A549 (cell line): ENCODE measurements at regions not wholly inside any gene's neighbourhood (a gene's known extent, or its start where the extent isn't known, plus 50 kb on each side); places are given as distances from the start of the nearest gene placed in this dataset.

ENCODE experiments used
- ATAC-seq, 2 experiments: fragments of 200-7000 bp in 1 of 2; fragments of >200 bp in 1 of 2; cut with Nextera tagmentation in 1 of 2; cut with Tn5 transposase in 1 of 2; 3 replicates each; pipeline versions ENCODE4 v1.8.0 to v1.9.1; 2018 to 2020; ENCODE audit warnings: mild to moderate bottlenecking in 1 of 2, moderate library complexity in 1 of 2
- CTCF ChIA-PET: fragments of 300-600 bp; sonication (Branson Sonifier 250); formaldehyde crosslinking; extraction: SDS; loops from one replicate; lab custom pipeline; 2021; ENCODE audit warnings: antibody characterized with exemption, inconsistent platforms; lab: Yijun Ruan, JAX
- POLR2A ChIA-PET: fragments of 350-600 bp; formaldehyde crosslinking; extraction: SDS; loops from one replicate; lab custom pipeline; 2021; ENCODE audit warnings: antibody characterized with exemption, inconsistent platforms; lab: Yijun Ruan, JAX
- DNase-seq, 2 experiments: peaks; one replicate each; pipeline versions ENCODE4 v3.0.0 to v3.0.0-alpha.2; 2011 to 2016; ENCODE audit warnings: low read depth in 1 of 2, low spot score in 1 of 2
- FAIRE-seq: peaks from 2 replicates; lab custom pipeline; 2011; peaks lifted over from hg19 to GRCh38; lab: Jason Lieb, UNC
- H3K27ac ChIP-seq, 2 experiments: fragments of >200 bp; sonication (Bioruptor Twin); formaldehyde crosslinking; 3 replicates each; pipeline ENCODE4 v1.5.1; 2016 to 2017
- H3K4me1 ChIP-seq: fragments of >200 bp; sonication (Bioruptor Twin); formaldehyde crosslinking; 3 replicates; pipeline ENCODE4 v1.6.1; 2016
- H3K4me2 ChIP-seq: fragments of >200 bp; sonication (Bioruptor Twin); formaldehyde crosslinking; 3 replicates; pipeline ENCODE4 v1.6.1; 2016
- H3K4me3 ChIP-seq: fragments of >200 bp; sonication (Bioruptor Twin); formaldehyde crosslinking; 3 replicates; pipeline ENCODE4 v1.5.1; 2016
- H3K9me3 ChIP-seq: fragments of >200 bp; sonication (Bioruptor Twin); formaldehyde crosslinking; 3 replicates; pipeline ENCODE4 v1.6.1; 2016
- CHD4 ChIP-seq: fragments of 200-600 bp; sonication (generic); IDR thresholded peaks from 2 replicates; pipeline ENCODE4 v1.6.1; 2016; ENCODE audit warnings: antibody characterized with exemption, mild to moderate bottlenecking, borderline replicate concordance
- EHF ChIP-seq: fragments of 250-450 bp; sonication (Bioruptor Pico); IDR thresholded peaks from 2 replicates; pipeline ENCODE4 v1.5.0; 2020; ENCODE audit warnings: mild to moderate bottlenecking
- ESRRA ChIP-seq: fragments of 150-350 bp; IDR thresholded peaks from 2 replicates; pipeline ENCODE4 v1.6.1; 2014; ENCODE audit warnings: mild to moderate bottlenecking, low read length, borderline replicate concordance
- FOSB ChIP-seq: fragments of 250-450 bp; sonication (Bioruptor Pico); IDR thresholded peaks from 2 replicates; pipeline ENCODE4 v1.5.0; 2020; ENCODE audit warnings: mild to moderate bottlenecking, moderate library complexity
- FOXS1 ChIP-seq: fragments of 250-450 bp; sonication (Bioruptor Pico); IDR thresholded peaks from 2 replicates; pipeline ENCODE4 v1.5.0; 2020; ENCODE audit warnings: mild to moderate bottlenecking, moderate library complexity
- HOXB13 ChIP-seq: fragments of 250-450 bp; sonication (Bioruptor Pico); IDR thresholded peaks from 2 replicates; pipeline ENCODE4 v1.5.0; 2020; ENCODE audit warnings: low read depth, mild to moderate bottlenecking, moderate library complexity
- HOXB5 ChIP-seq: fragments of 250-450 bp; sonication (Bioruptor Pico); IDR thresholded peaks from 2 replicates; pipeline ENCODE4 v1.5.0; 2020; ENCODE audit warnings: mild to moderate bottlenecking, moderate library complexity
- KDM5A ChIP-seq: fragments of 200-600 bp; sonication (generic); IDR thresholded peaks from 2 replicates; pipeline ENCODE4 v1.6.1; 2016; ENCODE audit warnings: antibody characterized with exemption, mild to moderate bottlenecking
- NFE2L2 ChIP-seq: fragments of 150-350 bp; conservative IDR thresholded peaks from 2 replicates; pipeline ENCODE4 v1.6.1; 2014; ENCODE audit warnings: low read length
- POLR2AphosphoS2 ChIP-seq: conservative IDR thresholded peaks from 2 replicates; pipeline ENCODE4 v1.6.1; 2012; ENCODE audit warnings: low read length, improper control_type of control experiment, inconsistent platforms
- RARB ChIP-seq: fragments of 250-450 bp; sonication (Bioruptor Pico); IDR thresholded peaks from 2 replicates; pipeline ENCODE4 v1.8.0; 2021; ENCODE audit warnings: mild to moderate bottlenecking, moderate library complexity
- TFCP2L1 ChIP-seq: fragments of 250-450 bp; sonication (Bioruptor Pico); IDR thresholded peaks from 2 replicates; pipeline ENCODE4 v1.5.0; 2021; ENCODE audit warnings: mild to moderate bottlenecking
- TP53 ChIP-seq: fragments of 250-450 bp; sonication (Bioruptor Pico); IDR thresholded peaks from 2 replicates; pipeline ENCODE4 v1.5.0; 2021; ENCODE audit warnings: mild to moderate bottlenecking, moderate library complexity
- ZC3H11A ChIP-seq: fragments of 450-650 bp; IDR thresholded peaks from 2 replicates; pipeline ENCODE4 v1.6.1; 2014; ENCODE audit warnings: antibody characterized with exemption, mild to moderate bottlenecking
- ZSCAN20 ChIP-seq: fragments of 250-450 bp; sonication (Bioruptor Pico); IDR thresholded peaks from 2 replicates; pipeline ENCODE4 v1.8.0; 2022; ENCODE audit warnings: mild to moderate bottlenecking, moderate library complexity
- WGBS: methylation state at CpG from one replicate; pipeline ENCODE4 v1.1.6; 2017; ENCODE audit errors: missing lambda C conversion rate; 5-methylcytosine and 5-hydroxymethylcytosine counted together
- TF ChIP-seq, protein P1 (sequence below): fragments of 250-450 bp; sonication (Bioruptor Pico); IDR thresholded peaks from 2 replicates; pipeline ENCODE4 v1.5.0; 2021; ENCODE audit warnings: mild to moderate bottlenecking, moderate library complexity, borderline replicate concordance
- TF ChIP-seq, protein P2 (sequence below): fragments of >200 bp; sonication (Bioruptor Twin); formaldehyde crosslinking; IDR thresholded peaks from 3 replicates; pipeline ENCODE4 v1.6.1; 2016
- TF ChIP-seq, protein P3 (sequence below): fragments of 200-600 bp; sonication (generic); IDR thresholded peaks from 2 replicates; pipeline ENCODE4 v1.6.1; 2016; ENCODE audit warnings: antibody characterized with exemption, mild to moderate bottlenecking, moderate library complexity
- TF ChIP-seq, protein P4 (sequence below): IDR thresholded peaks from 2 replicates; pipeline ENCODE4 v1.6.1; 2012; ENCODE audit warnings: low read depth, borderline replicate concordance
- TF ChIP-seq, protein P5 (sequence below): fragments of >200 bp; sonication (Bioruptor Twin); formaldehyde crosslinking; IDR thresholded peaks from 2 replicates; pipeline ENCODE4 v1.6.1; 2016

DNA sequence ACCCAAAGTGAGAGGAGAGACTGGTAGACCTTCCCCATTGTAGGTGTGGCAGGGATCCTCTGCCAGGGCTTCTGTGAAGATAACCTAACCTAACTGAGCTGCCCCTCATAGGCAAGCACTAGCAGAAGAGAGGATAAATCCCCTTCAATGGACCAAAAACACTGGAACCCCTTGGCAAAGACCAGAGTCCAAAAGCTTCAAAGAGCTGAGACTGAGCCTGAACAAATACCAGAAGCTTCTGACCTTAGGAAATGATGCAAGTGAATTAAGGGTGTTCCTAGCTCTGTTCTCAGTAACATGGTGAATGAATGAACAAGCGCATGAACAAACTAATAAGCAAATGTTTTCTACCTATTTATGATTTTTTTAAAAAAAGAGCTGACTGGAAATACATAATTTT lies 123.2 kb downstream of the RRAGC start:
- H3K27ac ChIP-seq: no peak overlapping the region
- H3K4me2 ChIP-seq: no peak overlapping the region
- FAIRE-seq (no peak), DNase-seq (no peak), ATAC-seq (no peak)
- TF ChIP-seq EHF (CRISPR knock-in tag): no peak
- no peak for TF ChIP-seq ZSCAN20 (CRISPR knock-in tag)
- TF ChIP-seq, protein P1, sequence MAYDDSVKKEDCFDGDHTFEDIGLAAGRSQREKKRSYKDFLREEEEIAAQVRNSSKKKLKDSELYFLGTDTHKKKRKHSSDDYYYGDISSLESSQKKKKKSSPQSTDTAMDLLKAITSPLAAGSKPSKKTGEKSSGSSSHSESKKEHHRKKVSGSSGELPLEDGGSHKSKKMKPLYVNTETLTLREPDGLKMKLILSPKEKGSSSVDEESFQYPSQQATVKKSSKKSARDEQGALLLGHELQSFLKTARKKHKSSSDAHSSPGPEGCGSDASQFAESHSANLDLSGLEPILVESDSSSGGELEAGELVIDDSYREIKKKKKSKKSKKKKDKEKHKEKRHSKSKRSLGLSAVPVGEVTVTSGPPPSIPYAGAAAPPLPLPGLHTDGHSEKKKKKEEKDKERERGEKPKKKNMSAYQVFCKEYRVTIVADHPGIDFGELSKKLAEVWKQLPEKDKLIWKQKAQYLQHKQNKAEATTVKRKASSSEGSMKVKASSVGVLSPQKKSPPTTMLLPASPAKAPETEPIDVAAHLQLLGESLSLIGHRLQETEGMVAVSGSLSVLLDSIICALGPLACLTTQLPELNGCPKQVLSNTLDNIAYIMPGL (CRISPR knock-in tag): no peak
- ChIA-PET POLR2A (no interaction called here), CTCF (no interaction called here)
- WGBS: 77% methylated on average over 1 of the region's 1 CpG
- H3K4me1 ChIP-seq: no peaks in the 10 kb centered on the region
- H3K4me3 ChIP-seq: no peak overlapping the region
- H3K9me3 ChIP-seq: no peaks in the 10 kb centered on the region

DNA sequence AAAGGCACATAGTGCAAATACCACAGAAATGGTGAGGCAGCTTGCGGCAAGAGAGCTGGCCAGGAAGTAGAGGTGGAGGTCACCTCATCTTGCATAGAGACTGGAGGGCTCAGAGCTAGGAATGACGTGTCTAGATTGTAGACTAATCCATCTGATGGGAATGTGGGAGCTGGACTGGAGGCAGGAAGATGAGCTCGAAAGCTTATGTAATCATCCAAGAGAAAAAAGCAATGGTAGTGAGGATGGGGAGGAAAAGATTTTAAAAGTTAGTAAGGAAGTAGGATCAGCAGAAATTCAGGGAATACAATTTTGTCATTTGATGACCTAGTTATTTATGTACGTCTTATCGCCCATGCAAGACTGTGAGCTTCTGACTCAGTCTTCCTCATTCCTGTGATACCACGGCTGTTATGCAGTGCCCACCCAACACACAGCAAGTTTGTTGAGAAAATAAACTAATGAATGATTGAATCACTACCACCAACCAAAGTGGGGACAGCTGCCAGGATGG lies 123.9 kb downstream of the RRAGC start:
- H3K4me2 ChIP-seq: no peak overlapping the region
- no peak for DNase-seq
- ChIA-PET CTCF (no interaction called here), POLR2A (no interaction called here)
- H3K4me3 ChIP-seq: no peak overlapping the region
- 25% methylated on average over 6 of the region's 6 CpGs for WGBS
- no peaks in the 10 kb centered on the region for H3K9me3 ChIP-seq
- ATAC-seq: no peak
- no peak for FAIRE-seq
- H3K4me1 ChIP-seq: no peaks in the 10 kb centered on the region
- TF ChIP-seq, protein P1 (CRISPR knock-in tag): no peak
- TF ChIP-seq HOXB13: no peak
- TF ChIP-seq ESRRA: no peak
- no peak for TF ChIP-seq FOXS1 (CRISPR knock-in tag)
- no peak for TF ChIP-seq RARB (CRISPR knock-in tag)
- TF ChIP-seq TFCP2L1 (CRISPR knock-in tag): no peak
- no peak for TF ChIP-seq ZC3H11A
- TF ChIP-seq, protein P2, sequence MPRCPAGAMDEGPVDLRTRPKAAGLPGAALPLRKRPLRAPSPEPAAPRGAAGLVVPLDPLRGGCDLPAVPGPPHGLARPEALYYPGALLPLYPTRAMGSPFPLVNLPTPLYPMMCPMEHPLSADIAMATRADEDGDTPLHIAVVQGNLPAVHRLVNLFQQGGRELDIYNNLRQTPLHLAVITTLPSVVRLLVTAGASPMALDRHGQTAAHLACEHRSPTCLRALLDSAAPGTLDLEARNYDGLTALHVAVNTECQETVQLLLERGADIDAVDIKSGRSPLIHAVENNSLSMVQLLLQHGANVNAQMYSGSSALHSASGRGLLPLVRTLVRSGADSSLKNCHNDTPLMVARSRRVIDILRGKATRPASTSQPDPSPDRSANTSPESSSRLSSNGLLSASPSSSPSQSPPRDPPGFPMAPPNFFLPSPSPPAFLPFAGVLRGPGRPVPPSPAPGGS: no peak
- TF ChIP-seq, protein P3, sequence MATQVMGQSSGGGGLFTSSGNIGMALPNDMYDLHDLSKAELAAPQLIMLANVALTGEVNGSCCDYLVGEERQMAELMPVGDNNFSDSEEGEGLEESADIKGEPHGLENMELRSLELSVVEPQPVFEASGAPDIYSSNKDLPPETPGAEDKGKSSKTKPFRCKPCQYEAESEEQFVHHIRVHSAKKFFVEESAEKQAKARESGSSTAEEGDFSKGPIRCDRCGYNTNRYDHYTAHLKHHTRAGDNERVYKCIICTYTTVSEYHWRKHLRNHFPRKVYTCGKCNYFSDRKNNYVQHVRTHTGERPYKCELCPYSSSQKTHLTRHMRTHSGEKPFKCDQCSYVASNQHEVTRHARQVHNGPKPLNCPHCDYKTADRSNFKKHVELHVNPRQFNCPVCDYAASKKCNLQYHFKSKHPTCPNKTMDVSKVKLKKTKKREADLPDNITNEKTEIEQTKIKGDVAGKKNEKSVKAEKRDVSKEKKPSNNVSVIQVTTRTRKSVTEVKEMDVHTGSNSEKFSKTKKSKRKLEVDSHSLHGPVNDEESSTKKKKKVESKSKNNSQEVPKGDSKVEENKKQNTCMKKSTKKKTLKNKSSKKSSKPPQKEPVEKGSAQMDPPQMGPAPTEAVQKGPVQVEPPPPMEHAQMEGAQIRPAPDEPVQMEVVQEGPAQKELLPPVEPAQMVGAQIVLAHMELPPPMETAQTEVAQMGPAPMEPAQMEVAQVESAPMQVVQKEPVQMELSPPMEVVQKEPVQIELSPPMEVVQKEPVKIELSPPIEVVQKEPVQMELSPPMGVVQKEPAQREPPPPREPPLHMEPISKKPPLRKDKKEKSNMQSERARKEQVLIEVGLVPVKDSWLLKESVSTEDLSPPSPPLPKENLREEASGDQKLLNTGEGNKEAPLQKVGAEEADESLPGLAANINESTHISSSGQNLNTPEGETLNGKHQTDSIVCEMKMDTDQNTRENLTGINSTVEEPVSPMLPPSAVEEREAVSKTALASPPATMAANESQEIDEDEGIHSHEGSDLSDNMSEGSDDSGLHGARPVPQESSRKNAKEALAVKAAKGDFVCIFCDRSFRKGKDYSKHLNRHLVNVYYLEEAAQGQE: no peak
- TF ChIP-seq TP53 (CRISPR knock-in tag): no peak
- TF ChIP-seq KDM5A: no peak
- H3K27ac ChIP-seq: no peak overlapping the region

DNA sequence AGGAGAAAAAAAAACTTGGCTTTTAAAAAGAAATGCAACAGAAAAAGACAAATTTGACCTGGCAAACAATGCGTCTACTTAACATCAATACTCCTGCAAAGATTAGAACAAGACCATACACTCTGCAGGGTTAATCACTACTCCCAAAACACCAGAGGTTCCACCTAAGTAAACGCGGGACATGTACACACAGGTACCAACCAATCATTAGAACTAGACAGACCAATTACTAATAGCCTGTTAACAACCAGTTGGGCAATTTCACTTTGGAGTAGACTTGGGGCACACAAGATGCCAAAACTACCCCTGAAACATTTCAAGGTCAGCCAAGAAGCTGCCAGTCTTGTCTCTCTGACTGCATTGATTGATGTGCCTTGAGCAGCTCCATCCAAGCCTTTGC lies 125.8 kb downstream of the RRAGC start:
- FAIRE-seq: no peak
- POLR2A ChIA-PET: no interaction called here
- ATAC-seq: no peak
- Histone ChIP-seq H3K27ac (no peak overlapping the region), H3K4me1 (no peaks in the 10 kb centered on the region), H3K4me3 (no peak overlapping the region), H3K4me2 (no peak overlapping the region), H3K9me3 (no peaks in the 10 kb centered on the region)
- TF ChIP-seq CHD4 (no peak), HOXB5 (no peak), POLR2AphosphoS2 (no peak), FOSB (no peak), NFE2L2 (no peak)
- TF ChIP-seq, protein P4, sequence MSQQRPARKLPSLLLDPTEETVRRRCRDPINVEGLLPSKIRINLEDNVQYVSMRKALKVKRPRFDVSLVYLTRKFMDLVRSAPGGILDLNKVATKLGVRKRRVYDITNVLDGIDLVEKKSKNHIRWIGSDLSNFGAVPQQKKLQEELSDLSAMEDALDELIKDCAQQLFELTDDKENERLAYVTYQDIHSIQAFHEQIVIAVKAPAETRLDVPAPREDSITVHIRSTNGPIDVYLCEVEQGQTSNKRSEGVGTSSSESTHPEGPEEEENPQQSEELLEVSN: no peak
- TF ChIP-seq, protein P5, sequence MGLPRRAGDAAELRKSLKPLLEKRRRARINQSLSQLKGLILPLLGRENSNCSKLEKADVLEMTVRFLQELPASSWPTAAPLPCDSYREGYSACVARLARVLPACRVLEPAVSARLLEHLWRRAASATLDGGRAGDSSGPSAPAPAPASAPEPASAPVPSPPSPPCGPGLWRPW: no peak
- DNase-seq: no peak
- CTCF ChIA-PET: no interaction called here
- 22% methylated on average over 3 of the region's 3 CpGs for whole genome bisulfite sequencing
